DMS53 (cell line): ENCODE measurements at regions not wholly inside any gene's neighbourhood (a gene's known extent, or its start where the extent isn't known, plus 50 kb on each side); places are given as distances from the start of the nearest gene placed in this dataset.
"Not testable (repeated sequence)": the region's sequence is repeated elsewhere in the genome, so short reads cannot be mapped to it uniquely, and the experiment has no call there.

ENCODE experiments used
- DNase-seq: peaks from one replicate; lab custom pipeline; 2025; lab: John Stamatoyannopoulos, UW

GRCh38 chr13:81377921-81378320 is 1037.0 kb upstream of the SPRY2 start:
- no peak for DNase-seq

GRCh38 chr13:81375709-81376108 is 1034.8 kb upstream of the SPRY2 start:
- no peak for DNase-seq

GRCh38 chr13:81362711-81363110 is 1021.8 kb upstream of the SPRY2 start:
- DNase-seq = peak; percentile 61

GRCh38 chr13:81350056-81350455 is 1009.1 kb upstream of the SPRY2 start:
- DNase-seq = no peak

- not testable (repeated sequence) for DNase-seq
Observed at GRCh38 chr13:81340118-81341069, 999.5 kb upstream of the SPRY2 start.

- DNase-seq = not testable (repeated sequence)
Observed at GRCh38 chr13:81339666-81340065, 998.7 kb upstream of the SPRY2 start.

GRCh38 chr13:81334481-81334880 is 993.6 kb upstream of the SPRY2 start:
- no peak for DNase-seq

GRCh38 chr13:81326913-81327312 is 986.0 kb upstream of the SPRY2 start:
- DNase-seq = peak; percentile 36

GRCh38 chr13:81320516-81320915 is 979.6 kb upstream of the SPRY2 start:
- DNase-seq = no peak

GRCh38 chr13:81319351-81319750 is 978.4 kb upstream of the SPRY2 start:
- DNase-seq = no peak

GRCh38 chr13:81318231-81319019 is 977.5 kb upstream of the SPRY2 start:
- DNase-seq = no peak

GRCh38 chr13:81314461-81314860 is 973.5 kb upstream of the SPRY2 start:
- DNase-seq = no peak

- DNase-seq = no peak
Observed at GRCh38 chr13:81305928-81306327, 965.0 kb upstream of the SPRY2 start.

GRCh38 chr13:81304121-81304659 is 963.3 kb upstream of the SPRY2 start:
- DNase-seq = peak; percentile 0

- no peak for DNase-seq
Observed at GRCh38 chr13:81302677-81303076, 961.8 kb upstream of the SPRY2 start.

GRCh38 chr13:81302125-81302524 is 961.2 kb upstream of the SPRY2 start:
- no peak for DNase-seq

- DNase-seq = no peak
Observed at GRCh38 chr13:81295177-81295576, 954.3 kb upstream of the SPRY2 start.

GRCh38 chr13:81293594-81294164 is 952.8 kb upstream of the SPRY2 start:
- no peak for DNase-seq

- DNase-seq = no peak
Observed at GRCh38 chr13:81283561-81283960, 942.6 kb upstream of the SPRY2 start.

GRCh38 chr13:81283062-81283461 is 942.1 kb upstream of the SPRY2 start:
- no peak for DNase-seq

GRCh38 chr13:81275666-81276258 is 934.8 kb upstream of the SPRY2 start:
- DNase-seq = peak; percentile 9

- no peak for DNase-seq
Observed at GRCh38 chr13:81247711-81248110, 906.8 kb upstream of the SPRY2 start.
